ENCODE measurements at regions not wholly inside any gene's neighbourhood (a gene's known extent, or its start where the extent isn't known, plus 50 kb on each side); places are given as distances from the start of the nearest gene placed in this dataset.
"Not testable (repeated sequence)": the region's sequence is repeated elsewhere in the genome, so short reads cannot be mapped to it uniquely, and the experiment has no call there.

GRCh38 chr2:103365071-103365470 lies 603.2 kb downstream of the TMEM182 start:
- DNase-seq: no peak

- DNase-seq: no peak
Observed at GRCh38 chr2:103367877-103368276, 606.0 kb downstream of the TMEM182 start.

GRCh38 chr2:103383541-103383940 lies 621.7 kb downstream of the TMEM182 start:
- no peak for DNase-seq

DNA sequence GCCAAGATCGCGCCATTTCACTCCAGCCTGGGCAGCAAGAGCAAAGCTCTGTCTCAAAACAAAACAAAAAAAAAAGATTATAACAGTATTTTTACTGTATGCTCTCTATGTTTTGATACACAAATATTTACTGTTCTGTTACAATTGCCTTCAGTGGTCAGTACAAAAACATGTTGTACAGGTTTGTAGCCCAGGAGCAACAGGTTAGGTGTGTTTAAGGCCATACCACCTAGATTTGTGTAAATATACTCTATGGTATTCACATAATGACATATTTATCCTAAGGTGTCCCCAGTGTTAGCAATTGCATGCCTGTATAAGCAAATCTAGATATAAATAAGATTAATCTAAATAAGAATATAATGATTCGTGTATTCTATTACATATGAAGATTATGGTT lies 625.0 kb downstream of the TMEM182 start:
- no peak for DNase-seq

DNA sequence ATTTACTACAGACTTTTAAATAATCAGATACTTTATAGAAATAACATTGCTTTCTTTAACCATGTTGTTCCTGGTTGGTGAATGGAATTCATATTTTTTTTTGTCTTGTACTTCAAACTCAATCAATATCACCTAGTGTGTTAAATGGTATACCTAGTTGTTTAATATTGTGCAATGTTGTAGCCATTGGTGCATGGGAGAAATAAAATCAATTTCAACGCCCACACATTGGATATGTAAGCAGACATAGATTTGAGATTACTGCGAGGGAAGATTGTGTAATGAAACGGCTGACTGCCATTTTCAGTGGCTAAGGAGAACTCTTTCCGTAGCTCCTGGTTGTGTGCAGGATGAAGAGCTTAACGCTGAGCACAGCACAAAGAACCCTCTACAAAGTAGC lies 626.1 kb downstream of the TMEM182 start:
- no peak for DNase-seq

DNA sequence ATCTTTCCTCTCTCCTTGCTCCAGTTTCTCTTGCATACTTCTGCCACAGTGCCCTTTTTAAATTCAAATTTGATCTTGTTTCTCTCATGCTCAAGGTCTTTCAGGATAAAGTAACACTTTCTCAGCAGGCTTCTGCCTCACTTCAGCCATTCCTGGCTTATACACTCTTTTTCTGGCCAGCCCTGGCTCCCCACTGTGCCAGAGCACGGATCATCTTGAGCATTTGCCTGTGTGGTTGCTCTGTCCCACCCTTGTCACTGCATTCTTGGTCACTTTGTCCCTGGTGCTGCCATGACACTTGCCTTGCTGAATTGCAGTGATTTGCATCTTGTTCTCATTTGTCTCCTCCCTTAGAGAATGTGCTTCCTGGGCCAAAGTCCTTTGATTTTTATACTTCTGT lies 634.3 kb downstream of the TMEM182 start:
- DNase-seq: no peak

- peak in 11 of 51 donors; percentile 0 to 30 (median 5) for DNase-seq
Observed at GRCh38 chr2:103401621-103402020, 639.8 kb downstream of the TMEM182 start.

GRCh38 chr2:103402336-103402735 lies 640.5 kb downstream of the TMEM182 start:
- no peak for DNase-seq

GRCh38 chr2:103402944-103403343 lies 641.1 kb downstream of the TMEM182 start:
- DNase-seq: no peak

- not testable (repeated sequence) for DNase-seq
Observed at GRCh38 chr2:103403388-103403787, 641.6 kb downstream of the TMEM182 start.

DNA sequence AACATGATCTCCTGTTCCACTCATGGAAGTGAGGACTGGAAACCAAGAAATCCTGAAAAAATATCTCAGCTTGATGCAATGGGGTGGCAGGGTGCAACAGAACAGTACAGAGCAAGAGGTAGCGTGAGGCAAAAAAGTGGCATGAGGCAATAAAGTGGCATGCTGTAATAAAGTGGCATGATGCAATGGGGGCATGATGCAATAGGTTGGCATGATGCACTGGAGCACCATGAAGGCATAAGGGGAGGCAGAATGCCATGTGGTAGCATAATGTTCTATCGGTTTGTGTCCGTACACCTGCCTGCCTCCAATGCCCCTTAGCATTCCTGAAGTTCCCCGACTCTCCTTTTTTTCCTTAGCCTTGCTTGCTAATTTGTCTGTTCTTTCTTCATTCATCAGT lies 648.4 kb downstream of the TMEM182 start:
- DNase-seq: no peak

- DNase-seq: no peak
Observed at GRCh38 chr2:103419506-103419905, 657.7 kb downstream of the TMEM182 start.

- no peak for DNase-seq
Observed at GRCh38 chr2:103423100-103423499, 661.3 kb downstream of the TMEM182 start.

DNA sequence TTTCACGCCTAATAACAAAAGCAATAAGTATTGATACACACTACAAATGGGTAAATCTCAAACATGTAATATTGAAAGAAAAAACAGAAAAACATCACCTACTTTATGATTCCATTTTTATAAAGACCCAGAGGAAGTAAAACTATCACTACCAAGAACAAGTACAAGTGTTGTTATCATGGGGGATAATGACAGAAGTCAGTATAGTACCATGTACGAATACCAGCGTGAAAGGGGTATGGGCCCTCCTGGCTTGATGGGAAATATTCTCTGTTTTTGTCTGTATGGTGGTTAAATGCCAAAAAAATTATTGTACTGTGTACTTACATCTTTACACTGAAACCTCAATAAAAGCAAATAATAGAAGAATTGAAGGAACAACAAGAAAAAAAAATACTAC lies 665.7 kb downstream of the TMEM182 start:
- no peak for DNase-seq

DNA sequence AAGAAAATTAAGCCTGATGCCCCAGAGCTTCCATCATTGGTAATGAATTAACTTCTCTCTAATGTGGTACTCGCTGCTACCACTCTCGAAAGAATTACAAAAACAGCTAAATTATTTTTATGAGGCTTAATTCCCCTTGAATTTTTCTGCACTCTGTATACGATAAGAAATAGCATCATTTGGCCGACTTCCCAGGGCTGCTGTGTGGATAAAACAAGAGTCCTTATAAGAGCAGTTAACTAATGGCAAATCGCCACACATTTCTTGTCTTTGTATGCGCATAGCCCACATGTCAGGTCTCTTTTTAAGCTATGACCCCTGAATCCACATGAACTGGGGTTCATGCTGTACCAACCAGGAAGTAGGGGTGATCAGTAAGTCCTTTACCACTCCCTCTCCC lies 668.4 kb downstream of the TMEM182 start:
- no peak for DNase-seq

GRCh38 chr2:103435010-103435409 lies 673.2 kb downstream of the TMEM182 start:
- no peak for DNase-seq

DNA sequence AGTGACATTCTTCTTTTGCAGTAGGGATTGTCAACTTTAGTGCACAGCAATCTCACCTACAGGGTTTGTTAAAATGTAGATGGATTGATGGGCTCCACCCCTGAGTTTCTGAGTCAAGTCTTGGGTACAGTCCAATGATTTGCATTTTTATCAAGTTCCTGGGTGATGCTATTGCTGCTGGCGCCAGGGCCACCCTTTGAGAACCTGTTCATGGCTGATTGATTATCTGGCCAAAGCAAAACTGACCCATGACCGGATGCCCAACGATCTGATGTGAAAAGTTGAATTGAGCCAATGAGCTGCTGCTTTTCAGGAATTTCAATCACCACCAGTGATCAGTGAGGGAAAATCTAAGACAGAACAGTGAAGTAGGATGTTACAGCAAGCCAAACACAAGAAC lies 675.3 kb downstream of the TMEM182 start:
- DNase-seq: no peak

DNA sequence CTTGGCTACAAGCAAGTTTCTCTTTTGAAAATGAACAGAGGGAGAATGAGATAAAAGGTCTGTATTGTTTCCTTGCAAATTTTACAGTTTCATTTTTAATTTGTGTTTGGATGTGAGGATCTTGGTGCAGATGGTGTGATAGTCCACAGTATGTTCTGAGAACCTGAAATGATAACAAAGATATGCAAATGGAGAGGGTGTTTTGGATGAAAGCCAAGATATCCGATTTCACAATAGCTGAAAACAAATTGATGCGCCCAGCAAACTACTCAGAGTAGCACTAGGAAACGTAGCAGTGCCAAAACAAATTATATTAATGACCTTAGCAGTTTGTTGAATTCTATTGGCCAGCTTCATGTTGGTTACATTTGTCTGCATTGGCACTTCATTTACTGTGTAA lies 683.5 kb downstream of the TMEM182 start:
- no peak for DNase-seq

- no peak for DNase-seq
Observed at GRCh38 chr2:103448495-103448894, 686.7 kb downstream of the TMEM182 start.

GRCh38 chr2:103451283-103451682 lies 689.5 kb downstream of the TMEM182 start:
- no peak for DNase-seq

- DNase-seq: no peak
Observed at GRCh38 chr2:103459283-103459682, 697.5 kb downstream of the TMEM182 start.

GRCh38 chr2:103462101-103462500 lies 700.3 kb downstream of the TMEM182 start:
- DNase-seq: no peak

GRCh38 chr2:103462712-103463111 lies 700.9 kb downstream of the TMEM182 start:
- no peak for DNase-seq

GRCh38 chr2:103464831-103465230 lies 703.0 kb downstream of the TMEM182 start:
- no peak for DNase-seq

DNA sequence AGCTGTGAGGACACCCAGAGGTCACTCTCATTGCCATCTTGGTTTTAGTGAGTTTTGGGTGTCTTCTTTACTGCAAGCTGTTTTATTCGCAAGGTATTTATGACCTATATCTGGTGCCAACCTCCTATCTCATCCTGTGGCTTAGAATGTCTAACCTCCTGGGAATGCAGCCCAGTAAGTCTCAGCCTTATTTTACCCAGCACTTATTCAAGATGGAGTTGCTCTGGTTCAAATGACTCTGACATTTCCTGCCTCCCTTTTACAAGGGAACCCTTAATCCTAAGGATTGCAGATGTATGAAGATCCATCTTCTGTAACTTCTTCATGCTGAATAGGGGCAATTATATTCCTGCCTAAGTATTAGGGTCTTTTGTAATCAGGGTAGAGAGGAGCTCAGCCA lies 708.0 kb downstream of the TMEM182 start:
- DNase-seq: no peak

All from hypothalamus (tissue), 51 donors.